ENCODE measurements at regions not wholly inside any gene's neighbourhood (a gene's known extent, or its start where the extent isn't known, plus 50 kb on each side); places are given as distances from the start of the nearest gene placed in this dataset.

DNA sequence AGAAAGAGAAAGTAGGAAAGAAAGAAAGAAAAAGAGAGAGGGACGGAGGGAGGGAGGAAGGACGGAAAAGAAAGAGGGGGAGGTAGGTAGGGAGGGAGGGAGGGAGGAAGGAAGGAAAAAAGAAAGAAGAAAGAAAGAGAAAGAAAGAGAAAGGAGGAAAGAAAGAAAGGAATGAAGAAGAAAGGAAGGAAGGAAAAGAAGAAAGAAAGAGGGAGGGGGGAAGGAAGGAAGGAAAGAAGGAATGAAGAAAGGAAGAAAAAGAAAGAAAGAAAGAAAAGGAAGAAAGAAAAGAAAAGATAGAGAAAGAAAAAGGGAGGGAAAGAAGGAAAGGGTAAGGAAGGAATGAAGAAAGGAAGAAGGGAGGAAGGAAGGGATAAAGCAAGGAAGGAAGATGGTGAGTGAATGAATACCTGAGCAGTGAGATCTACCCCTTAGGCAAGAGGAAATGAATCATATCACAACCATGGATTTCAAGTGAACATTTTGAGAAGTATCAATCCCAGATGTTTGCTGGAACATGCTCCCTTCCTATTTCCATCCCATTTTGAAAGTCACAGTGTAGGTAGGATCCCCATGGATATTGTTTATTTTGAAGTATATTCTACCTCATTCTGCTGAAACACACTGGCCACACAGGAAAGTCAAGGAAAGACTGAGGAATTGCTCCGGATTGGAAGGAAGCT, 639.4 kb upstream of the TBX3 start:
- TF ChIP-seq, protein P1, sequence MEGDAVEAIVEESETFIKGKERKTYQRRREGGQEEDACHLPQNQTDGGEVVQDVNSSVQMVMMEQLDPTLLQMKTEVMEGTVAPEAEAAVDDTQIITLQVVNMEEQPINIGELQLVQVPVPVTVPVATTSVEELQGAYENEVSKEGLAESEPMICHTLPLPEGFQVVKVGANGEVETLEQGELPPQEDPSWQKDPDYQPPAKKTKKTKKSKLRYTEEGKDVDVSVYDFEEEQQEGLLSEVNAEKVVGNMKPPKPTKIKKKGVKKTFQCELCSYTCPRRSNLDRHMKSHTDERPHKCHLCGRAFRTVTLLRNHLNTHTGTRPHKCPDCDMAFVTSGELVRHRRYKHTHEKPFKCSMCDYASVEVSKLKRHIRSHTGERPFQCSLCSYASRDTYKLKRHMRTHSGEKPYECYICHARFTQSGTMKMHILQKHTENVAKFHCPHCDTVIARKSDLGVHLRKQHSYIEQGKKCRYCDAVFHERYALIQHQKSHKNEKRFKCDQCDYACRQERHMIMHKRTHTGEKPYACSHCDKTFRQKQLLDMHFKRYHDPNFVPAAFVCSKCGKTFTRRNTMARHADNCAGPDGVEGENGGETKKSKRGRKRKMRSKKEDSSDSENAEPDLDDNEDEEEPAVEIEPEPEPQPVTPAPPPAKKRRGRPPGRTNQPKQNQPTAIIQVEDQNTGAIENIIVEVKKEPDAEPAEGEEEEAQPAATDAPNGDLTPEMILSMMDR (IDR thresholded peaks at IDR 0.05) = no peak
- TF ChIP-seq POLR2AphosphoS5 (IDR thresholded peaks at IDR 0.05) (no peak), POLR2A (IDR thresholded peaks at IDR 0.05) (no peak)
